HG02588 (cell line): ENCODE measurements at regions not wholly inside any gene's neighbourhood (a gene's known extent, or its start where the extent isn't known, plus 50 kb on each side); places are given as distances from the start of the nearest gene placed in this dataset.
"Not testable (repeated sequence)": the region's sequence is repeated elsewhere in the genome, so short reads cannot be mapped to it uniquely, and the experiment has no call there.

Experiments used
- ATAC-seq: cut with Tn5 transposase; IDR thresholded peaks from one replicate; pipeline ENCODE4 v1.9.1; 2021; ENCODE audit warnings: mild to moderate bottlenecking, moderate library complexity; ENCODE audit not compliant: unreplicated experiment

DNA sequence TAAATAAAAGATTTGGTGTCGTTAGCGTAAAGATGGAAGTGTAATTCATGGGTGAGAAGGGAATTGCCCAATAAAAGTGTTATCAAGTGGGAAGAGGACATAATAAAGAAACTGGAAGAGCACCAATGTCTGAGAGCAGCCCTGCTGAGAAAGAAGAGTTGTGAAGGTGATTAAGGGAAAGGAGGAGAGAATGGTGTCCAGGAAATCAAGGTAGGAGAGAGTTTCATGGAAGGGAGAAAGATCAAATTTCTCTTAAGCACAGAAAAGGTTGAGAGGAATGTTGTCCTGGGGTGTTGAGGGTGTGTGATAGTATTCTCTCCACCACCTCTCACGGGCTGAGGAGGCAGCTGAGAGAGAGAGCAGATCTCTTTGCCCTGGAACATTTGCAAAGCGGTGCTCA is 339.7 kb downstream of the SATB1 start:
- no peak for ATAC-seq

DNA sequence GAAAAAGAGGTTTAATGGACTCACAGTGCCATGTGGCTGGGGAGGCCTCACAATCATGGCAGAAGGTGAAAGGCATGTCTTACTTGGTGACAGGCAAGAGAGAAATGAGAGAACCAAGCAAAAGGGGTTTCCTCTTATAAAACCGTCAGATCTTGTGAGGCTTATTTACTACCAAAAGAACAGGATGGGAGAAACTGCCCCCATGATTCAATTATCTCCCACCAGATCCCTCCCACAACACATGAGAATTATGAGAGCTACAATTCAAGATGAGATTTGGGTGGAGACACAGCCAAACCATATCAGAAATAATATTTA is 340.8 kb upstream of the TBC1D5 start:
- ATAC-seq, result not testable (repeated sequence)

DNA sequence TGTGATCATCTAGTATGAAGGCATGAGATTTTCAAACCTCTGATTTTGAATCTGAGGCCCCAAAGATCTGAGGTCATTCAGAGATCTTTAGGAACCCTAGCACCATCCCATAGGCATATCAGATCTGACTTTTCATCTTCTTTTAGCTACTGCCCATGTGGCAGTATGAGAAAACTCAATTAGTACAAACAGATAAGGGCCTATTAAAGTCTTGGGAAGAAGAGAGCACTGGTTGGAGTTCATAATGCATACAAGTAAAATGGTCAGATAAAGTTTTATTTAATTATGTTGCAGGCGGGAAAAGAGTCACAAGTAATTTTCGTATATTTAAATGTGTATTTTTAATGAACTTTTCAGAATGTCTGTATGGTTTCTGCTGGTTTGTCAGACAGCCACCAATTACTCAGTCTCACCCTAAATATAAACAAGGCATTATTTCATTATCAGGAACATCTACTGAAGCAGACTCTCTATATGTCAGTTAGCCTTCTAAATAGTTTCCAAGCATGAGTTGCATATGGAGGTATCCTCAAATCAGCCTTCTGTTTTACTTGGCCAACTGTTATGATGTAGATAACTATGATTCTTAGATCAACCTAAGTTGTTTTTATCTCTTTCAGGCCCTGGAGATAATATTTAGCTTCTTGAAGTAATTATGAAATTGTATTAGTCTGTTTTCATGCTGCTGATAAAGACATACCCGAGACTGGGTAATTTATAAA is 340.3 kb upstream of the TBC1D5 start:
- no peak for ATAC-seq

DNA sequence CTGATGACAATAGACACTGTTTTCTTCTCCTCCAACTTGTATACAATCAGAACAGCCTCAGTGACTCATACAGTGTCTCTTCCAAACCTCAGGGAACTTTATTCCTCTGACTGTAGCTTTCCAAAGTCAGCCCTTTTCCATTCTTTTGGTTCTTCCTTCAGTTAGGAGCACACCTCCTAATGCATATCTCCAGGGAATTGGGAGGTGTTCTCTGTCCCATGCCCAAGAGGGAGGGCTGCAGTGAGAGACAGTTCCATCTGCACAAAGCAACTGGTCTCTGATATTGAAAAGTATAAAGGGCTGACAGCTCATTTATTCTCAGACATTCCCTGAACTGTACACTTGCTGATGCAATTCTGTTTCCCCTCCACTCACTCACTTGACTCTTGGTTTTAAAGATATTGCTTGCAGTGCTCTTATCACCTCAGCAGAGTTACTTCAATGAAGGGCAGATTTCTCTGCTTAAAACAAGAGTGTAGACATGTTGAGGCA is 337.8 kb upstream of the TBC1D5 start:
- ATAC-seq, result no peak

DNA sequence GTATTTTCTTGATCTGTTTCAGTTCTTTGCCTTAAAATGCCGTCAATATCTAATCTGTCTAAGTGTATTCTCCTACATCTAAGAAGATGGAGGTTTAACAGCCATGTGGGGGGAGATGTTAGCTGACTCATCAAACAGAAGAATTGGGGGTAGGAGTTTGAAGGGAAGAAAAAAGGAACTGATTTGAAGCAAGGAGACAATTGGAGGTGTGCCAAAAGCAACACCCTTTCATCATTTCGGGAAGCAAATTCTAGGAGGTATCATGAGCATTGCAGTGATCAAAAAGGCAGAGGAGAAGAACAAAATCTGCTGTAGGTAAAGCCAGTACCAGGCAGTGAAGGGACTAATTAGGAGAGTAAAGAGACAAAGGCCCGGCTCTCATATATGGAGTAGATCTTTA is 337.3 kb upstream of the TBC1D5 start:
- no peak for ATAC-seq

DNA sequence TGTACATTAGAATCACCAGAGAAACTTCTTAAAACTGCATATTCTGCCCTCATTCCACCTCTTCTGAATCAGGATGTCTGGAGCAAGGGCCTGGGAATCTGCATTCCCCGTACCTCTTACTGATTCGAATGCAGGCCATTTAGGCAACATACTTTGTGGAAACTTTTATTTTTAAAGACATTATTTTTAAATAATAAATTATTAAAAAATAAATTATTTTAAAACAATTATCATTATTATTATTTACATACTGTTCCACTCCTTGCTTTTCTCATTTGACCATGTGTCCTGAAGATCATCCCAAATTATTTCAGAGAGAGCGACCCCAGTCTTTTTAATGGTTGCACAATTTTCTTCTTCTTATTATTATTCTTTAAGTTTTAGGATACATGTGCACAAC is 336.6 kb upstream of the TBC1D5 start:
- ATAC-seq, result no peak

DNA sequence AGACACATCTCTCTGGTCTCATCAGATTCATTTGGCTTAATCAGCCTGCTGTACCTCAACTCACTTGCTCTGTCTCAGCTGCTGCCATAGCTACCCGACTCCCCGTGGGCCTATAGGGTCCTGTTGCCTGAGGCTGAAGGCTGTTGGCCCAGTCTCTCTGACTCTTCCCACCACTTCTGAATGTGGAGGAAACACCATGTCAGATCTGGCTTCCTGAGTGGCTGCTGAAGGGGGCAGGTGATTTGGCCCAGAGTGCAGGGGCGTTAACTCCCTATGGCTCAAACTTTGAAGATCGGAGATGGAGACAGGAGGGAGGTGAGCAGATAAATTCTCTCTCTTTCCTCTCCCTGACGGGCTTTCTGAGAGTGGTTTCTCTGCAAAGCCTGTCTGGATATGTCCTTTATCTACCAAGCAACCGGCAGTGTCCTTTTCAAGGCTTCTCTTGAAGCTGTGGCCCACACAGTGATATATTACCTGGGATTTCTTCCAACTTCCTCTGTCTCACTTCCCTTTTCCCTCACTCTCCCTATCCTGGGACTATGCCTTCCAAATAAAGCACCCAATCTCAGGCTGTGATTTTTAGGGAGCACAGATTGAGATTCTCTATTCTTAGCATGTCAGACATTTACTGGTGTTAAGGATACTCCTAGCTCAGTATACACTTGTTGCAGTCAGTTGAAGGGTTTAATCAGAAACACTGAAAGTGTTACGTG is 334.9 kb upstream of the TBC1D5 start:
- ATAC-seq, result no peak

DNA sequence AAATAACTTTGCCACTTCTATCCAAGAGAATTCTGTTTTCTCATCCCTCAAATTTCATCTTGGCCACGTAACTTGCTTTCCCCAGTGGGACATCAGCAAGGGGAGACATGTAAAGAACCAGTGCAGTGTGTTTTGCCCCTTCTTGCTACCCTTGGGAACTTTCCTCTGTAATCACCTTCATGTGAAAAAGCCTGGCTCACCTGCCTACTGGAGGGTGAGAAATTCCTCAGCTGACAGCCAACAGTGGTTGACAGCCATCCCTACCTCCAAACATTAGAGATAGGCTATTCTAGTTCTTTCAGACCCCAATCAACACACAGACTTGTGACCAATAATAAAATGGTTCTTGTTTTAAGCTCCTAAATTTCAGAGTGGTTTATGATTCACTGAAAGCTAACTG is 333.9 kb upstream of the TBC1D5 start:
- ATAC-seq, result no peak

DNA sequence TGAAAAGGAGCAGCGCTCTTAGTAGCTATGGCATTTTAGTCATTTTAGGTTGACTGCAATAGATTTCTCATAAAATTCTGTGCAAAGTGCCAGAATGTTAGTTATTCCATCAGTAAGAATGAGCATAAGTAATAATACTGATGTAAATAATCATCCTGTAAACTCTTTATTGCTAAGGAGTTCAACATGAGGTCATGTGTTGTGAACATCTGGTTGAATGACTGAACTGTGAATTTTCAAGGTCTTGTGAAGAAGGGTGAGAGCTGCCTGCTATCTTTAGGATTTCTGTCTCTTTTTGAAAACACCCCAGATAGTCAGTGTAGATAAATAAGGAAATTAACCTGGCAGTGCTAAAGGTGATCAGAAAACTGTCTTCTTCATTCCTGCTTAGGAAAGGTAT is 333.4 kb upstream of the TBC1D5 start:
- ATAC-seq, result no peak

DNA sequence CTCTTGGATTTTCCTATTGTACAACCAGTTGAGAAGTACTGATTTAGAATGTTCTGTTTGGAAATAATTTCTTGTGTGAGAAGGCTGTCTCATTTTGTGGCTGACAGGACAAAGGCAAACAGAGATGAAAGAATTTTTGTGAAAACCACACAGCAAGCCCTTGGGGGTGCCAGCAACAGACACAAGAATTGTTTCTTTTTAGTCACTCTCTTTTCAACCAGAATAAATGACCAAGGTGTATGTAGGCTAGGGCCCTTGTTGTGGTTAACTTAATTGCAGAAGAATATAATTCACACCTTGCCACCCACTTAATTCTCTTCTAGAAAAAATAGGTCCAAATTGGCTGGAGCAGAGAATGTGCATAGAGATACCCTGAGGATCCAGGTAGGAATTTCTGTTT is 329.4 kb upstream of the TBC1D5 start:
- ATAC-seq, result no peak

DNA sequence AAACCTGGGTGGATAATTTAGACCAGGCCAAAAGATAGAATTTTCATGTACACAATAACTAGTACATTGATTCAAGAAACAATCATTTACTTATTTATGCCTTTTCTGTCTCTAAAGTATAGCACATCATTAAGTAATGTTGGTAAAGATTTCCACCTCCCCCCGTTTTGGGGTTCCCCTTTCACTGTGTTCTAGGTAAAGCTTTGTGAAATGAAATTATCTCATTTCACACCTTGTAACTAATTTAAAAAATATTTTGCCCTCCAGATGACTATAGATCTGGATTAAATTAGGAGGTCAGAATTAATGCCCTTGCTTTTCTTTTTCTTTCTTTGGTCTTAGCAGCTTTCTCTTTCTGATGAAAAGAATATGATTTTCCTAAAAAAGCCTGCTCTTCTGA is 328.5 kb upstream of the TBC1D5 start:
- ATAC-seq, result no peak

DNA sequence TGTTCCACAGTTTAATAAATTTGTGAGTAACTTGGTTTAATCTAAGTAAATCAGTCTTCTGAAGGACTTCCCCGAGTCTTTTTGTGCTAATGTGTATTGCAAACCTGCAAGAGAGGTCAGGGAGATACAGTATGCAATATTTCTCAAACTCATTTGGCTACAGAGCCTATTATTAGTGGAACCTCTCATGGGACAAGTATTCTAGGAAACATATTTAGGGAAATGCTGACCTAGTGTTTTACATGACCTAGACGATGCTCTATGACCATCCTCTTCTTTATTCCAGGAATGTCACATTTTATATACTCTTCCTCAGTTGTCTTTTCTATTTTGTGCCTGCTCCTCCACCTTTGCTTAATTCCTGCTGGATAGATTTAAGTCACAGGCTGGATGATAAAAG is 327.8 kb upstream of the TBC1D5 start:
- ATAC-seq, result no peak

DNA sequence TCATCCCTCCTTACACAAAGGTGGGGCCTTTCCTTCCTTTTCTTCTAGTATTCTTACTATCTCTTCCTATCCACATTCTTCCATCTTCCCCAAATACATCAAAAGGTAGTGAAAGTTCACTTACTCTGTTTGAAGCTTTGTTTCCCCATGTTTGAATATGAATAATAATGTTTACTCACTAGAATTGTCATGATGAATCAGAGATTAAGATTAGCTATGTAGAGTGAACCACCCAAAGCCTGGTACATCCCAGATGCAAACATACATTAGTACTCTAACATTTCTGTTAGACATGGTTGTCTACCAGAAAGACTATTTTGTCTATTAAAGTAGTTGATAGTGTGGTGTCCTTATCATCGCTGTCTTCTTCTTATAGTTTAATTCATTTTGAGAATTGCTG is 327.1 kb upstream of the TBC1D5 start:
- no peak for ATAC-seq

DNA sequence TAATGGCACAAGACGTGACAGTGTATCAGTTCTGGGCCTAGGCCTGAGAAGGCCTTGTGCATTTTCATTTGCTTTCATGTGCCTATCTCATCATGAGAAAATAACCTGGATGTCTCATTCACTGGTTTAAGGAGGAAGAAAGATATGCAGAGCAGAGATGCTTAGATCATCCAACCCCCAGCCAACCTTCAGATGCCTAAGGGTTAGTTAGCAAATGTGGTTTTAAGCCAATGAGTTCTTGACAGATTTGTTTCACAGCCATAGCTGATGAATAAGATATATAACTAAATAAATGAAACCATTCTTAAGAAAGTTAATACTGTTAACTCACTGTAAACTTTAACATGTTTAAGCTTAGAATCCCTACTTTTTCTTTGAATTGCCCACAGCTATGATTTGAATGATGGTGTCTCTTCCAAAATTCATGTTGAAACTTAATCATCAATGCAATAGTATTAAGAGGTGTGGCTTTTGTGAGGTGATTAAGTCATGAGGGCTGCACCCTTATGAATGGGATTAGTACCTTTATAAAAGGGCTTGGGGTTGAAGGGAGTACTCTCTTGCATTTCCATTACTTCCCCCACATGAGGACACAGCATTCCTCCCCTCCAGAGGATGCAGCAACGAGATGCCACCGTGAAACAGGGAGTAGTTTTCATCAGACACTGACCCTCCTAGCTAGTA is 324.6 kb upstream of the TBC1D5 start:
- ATAC-seq, result no peak

DNA sequence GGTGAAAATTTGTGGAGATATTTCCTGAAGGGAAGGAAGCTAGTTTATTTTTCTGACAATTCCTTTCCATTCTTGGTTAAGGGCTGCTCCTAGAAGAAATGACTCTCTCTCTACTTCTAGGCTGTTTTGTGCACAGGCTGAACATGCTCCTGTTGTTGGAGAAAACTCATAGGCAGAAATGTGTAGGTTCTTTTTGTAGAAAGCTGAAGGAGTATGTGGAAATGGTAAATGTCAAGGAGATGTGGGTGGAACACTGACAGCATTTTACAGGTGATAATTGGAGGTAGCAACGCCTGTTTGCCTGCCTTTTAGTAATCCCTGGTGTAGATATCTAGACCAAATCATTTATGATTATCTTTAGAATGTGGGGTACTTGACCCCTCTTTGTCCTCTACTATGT is 322.2 kb upstream of the TBC1D5 start:
- ATAC-seq, result no peak

DNA sequence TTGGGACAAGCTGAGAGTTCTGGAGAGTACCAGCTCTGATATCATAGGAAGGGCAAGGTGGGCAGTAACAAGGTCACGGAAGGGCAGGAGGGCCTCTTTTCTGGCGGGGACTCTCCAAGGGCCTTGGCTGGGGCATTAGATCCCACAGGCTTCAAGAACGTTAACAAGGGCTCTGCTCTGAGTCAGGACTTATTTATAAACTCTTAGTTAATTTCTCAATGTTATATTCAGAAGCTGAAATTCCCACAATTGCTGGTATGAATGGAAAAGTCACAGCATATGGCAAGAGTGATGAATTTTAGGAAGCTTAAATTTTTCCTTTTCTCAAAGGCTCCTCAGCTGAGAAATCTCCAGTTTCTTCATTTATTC is 320.2 kb upstream of the TBC1D5 start:
- ATAC-seq, result no peak

DNA sequence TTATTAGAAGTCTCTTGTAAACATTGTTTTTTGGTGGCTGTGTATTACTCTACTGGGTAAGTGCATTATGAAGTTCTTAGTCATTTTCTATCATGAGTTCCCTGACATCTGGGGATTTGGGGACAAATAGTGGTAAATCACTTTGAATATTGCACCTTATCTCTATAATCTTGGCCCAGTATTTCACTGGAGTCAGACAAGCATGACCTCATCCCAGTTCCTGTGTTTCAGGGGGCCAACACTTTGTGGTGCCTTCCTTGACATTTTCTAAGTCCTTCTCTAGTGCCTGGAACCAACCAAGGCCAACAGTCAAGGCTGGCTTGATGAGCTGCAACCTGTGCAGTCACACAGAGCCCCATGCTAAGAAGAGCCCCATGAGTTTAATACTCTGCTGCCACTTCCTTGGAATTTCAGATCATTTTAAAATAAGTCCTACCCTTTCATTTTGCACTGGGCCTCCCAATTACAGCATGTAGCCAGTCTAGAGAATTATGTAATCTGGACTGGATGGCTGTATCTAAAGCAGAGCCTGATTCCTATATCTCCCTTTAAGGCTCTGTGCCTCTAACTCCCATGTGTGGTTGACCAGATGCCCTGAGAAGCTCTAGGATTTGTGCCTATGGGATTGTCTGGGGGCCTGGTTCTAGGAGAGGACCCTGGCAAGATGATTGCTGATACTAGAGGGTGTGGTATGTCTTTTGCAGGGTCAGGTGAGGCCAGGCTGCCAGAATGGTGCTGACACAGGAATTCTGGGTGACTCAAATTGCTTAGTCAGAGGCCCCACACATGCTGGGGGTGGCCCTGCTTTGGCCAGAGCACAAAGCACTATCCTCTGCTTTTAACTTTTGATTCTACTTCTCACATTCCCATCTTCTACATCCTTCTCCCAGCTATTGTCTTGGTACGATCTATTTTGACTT is 319.6 kb upstream of the TBC1D5 start:
- ATAC-seq, result no peak

DNA sequence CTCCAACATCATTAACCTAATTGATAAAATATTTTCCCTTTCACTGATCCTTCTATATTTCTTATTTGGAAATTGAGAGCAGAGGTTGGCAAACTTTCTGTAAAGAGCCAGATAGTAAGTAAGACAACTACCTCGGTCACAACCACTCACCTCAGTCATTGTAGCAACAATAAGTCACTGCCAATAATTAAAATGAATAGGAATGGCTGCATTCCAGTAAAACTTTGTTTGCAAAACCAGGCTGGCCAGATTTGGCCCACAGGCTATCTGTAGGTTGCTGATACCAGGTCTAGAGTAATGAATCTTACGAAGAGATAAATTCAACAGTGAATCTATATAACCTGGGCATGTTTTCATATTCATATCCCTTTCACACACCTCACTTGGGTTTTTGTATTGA is 316.2 kb upstream of the TBC1D5 start:
- ATAC-seq, result no peak

DNA sequence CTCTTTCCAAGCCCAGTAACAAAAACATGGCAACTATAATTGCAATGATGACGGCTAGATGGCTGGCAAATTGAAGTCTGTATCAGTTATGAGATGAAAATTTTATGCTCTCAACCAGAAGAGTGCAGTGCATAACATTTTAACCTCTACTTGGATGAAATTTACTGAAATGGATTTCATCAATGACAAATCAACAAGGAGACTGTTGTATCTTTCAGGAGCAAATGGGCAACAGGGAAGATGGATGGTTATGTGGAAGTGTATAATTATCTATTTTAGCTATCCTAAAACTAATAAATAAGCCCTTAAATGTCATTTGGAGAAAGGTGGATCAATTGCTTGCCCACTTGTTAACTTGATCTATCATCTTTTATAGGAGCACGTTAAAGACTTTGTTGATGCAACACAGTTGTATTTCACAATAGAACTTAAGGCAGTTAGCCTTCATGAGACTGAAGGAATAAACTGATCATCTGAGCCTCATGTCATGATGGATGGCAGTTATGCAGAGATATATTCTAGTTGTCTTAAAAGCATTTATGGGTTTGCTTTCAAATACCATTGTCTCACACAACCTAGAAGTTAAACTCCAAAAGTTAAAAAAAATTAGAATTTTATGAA is 315.1 kb upstream of the TBC1D5 start:
- ATAC-seq, result no peak

DNA sequence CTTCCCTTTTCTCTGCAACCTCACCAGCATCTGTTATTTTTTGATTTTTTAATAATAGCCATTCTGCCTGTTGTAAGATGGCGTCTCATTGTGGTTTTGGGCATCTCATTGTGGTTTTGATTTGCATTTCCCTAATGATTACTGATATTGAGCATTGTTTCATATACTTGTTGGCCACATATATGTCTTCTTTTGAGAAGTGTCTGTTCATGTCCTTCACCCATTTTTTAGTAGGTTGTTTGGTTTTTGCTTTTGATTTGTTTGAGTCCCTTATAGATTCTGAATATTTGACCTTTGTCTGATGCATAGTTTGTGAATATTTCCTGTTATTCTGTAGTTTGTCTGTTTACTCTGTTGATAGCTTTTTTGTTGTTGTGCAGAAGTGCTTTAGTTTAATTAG is 312.2 kb upstream of the TBC1D5 start:
- ATAC-seq, result no peak

DNA sequence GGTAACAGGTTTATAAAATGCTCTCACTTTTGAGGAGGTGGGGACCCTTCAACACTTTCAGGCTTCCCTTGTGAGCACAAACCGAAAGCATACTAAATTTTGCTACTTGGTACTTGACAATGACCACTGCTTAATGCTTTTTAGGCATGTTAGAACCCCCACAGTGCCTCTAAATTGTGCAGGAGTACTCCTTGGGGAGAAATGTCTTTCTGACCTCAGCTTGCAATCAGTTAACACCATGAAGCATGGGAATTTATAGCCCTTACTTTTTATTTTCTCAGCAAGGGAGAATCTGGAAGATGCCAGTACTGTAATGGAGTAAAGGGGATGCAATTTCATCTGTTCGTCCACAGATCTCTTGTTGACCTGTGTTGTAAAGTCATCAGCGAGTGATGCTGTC is 308.9 kb upstream of the TBC1D5 start:
- no peak for ATAC-seq
